ENCODE measurements at regions not wholly inside any gene's neighbourhood (a gene's known extent, or its start where the extent isn't known, plus 50 kb on each side); places are given as distances from the start of the nearest gene placed in this dataset.

DNA sequence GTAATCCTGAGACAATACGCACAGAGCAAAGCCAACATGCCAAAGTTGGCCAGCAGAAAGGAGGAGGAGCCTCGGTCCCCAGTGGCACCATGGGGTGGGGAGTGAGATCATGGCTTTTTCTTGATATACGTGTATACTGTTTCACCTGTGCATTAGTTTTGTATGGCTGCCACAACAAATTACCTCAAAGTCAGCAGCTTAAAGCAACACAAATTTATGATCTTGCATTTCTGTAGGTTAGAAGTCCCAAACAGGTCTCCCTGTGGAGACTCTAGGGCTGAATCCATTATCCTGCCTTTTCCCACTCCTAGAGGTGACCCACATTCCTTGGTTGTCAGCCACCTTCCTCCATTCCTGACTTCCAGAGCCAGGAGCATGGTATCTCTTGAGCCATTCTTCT is 176.9 kb upstream of the NSMCE3 start:
- no peak for DNase-seq (ENCODE audit: low read depth)
- TF ChIP-seq, protein P1, sequence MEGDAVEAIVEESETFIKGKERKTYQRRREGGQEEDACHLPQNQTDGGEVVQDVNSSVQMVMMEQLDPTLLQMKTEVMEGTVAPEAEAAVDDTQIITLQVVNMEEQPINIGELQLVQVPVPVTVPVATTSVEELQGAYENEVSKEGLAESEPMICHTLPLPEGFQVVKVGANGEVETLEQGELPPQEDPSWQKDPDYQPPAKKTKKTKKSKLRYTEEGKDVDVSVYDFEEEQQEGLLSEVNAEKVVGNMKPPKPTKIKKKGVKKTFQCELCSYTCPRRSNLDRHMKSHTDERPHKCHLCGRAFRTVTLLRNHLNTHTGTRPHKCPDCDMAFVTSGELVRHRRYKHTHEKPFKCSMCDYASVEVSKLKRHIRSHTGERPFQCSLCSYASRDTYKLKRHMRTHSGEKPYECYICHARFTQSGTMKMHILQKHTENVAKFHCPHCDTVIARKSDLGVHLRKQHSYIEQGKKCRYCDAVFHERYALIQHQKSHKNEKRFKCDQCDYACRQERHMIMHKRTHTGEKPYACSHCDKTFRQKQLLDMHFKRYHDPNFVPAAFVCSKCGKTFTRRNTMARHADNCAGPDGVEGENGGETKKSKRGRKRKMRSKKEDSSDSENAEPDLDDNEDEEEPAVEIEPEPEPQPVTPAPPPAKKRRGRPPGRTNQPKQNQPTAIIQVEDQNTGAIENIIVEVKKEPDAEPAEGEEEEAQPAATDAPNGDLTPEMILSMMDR (IDR thresholded peaks at IDR 0.05; ENCODE audit: low read depth, low read length, missing control alignments), result no peak
- no peak overlapping the region for H3K4me3 ChIP-seq (ENCODE audit: low read depth, low read length)
- in situ Hi-C loops (cut with HindIII; ENCODE audit: low sequenced_read_pairs), result loop anchor here (25.0 kb wide), 1 partner anchor 91 kb away; no protein-coding TSS in a partner anchor

DNA sequence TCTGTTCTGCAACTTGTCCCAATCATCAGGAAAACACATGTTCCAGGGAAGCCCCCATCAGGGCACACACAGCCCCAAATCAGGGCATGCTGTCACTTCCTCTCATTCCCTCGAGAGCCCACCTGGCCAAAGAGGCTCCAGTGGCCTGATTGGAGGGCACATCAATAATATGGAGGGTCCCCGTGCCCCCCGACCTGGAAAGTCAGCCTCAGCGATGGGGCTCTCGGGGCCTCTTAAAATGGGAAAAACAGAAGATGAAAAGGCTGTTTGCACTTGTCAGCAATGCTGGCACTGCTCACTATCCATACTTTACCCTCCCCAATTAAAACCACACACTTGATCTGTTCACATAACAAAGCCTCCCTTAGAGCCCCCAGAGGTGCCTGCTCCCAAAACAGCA is 172.9 kb upstream of the NSMCE3 start:
- TF ChIP-seq, protein P1 (IDR thresholded peaks at IDR 0.05; ENCODE audit: low read depth, low read length, missing control alignments), result no peak
- in situ Hi-C loops (cut with HindIII; ENCODE audit: low sequenced_read_pairs), result loop anchor here (25.0 kb wide), 1 partner anchor 95 kb away; no protein-coding TSS in a partner anchor
- H3K4me3 ChIP-seq (ENCODE audit: low read depth, low read length), result no peak overlapping the region
- no peak for DNase-seq (ENCODE audit: low read depth)

DNA sequence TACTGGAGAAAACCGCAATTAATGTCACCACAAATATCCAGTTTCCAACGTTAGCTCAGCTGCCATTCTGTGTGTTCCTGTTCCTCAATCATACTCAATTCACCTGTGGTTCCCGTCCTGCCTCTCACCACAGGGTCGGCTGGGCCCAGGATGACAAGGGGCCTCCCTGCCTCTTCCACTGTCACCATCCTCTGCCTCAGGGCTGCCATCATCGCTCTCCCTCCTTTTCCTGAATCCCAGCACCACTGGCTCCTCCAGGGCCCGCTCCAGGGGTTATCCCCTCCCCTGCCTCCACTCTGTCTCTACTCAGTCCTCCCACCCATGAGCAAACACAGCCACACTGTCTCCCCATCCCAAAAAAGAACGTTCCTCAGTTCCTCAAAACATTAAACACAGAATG is 170.9 kb upstream of the NSMCE3 start:
- H3K4me3 ChIP-seq (ENCODE audit: low read depth, low read length), result no peak overlapping the region
- DNase-seq (ENCODE audit: low read depth), result no peak
- in situ Hi-C loops (cut with HindIII; ENCODE audit: low sequenced_read_pairs), result loop anchor here (25.0 kb wide), 1 partner anchor 97 kb away; no protein-coding TSS in a partner anchor
- TF ChIP-seq, protein P1 (IDR thresholded peaks at IDR 0.05; ENCODE audit: low read depth, low read length, missing control alignments), result no peak

DNA sequence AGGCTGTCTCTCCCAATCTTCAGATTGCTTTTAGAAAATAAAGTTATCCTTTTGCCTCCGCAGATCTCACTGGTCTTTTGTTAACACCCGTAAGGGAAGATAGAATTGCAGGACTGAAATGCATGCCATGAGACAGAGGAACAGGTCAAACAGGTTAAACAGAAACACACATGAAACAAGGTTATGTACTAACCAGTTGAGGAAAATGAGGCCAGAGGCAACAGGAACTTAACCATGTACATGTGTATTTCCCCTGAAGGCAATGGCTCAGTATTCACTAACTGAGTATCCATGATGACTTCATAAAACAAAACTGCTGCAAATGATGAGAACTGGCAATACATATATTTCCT is 169.1 kb upstream of the NSMCE3 start:
- in situ Hi-C loops (cut with HindIII; ENCODE audit: low sequenced_read_pairs), result loop anchor here (25.0 kb wide), 1 partner anchor 99 kb away; no protein-coding TSS in a partner anchor
- no peak for DNase-seq (ENCODE audit: low read depth)
- H3K4me3 ChIP-seq (ENCODE audit: low read depth, low read length), result no peak overlapping the region
- TF ChIP-seq, protein P1 (IDR thresholded peaks at IDR 0.05; ENCODE audit: low read depth, low read length, missing control alignments), result no peak

DNA sequence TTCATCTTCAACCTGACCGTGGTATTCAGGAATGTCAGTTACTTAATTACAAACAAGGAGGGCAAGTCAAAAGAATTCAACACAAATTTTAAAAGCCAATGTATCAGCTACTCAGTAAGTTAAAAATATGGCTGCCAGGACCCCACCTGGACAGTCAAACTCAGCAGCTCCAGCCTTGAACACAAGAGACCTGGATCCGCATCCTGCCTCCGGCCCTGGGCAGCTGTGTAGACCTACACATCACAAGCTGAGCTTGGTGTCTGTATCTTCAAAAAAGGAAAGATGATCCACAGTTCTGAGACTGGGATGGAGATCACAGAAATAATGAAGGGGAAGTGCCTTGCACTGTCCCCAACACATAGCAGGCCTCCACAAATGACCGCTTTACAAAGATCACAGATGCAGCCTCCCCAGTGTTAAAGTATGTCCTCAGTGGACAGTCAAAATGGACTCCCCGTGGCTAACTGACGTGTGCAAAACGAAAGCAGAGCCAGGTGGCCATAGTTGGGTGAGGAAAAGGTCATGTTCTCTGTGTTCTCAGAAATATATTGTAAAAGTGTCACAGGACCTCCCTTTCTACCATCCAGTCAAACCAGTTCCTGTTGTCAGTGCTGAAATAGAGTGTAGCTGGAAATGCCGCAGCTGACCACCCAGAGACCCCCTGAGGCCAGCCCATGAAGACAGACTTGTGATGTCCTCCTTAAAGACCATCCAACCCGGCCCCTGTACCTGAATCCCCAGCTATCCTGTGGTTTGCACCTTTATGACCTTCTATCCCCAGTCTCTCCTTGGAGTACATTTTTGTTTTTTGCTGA is 168.5 kb upstream of the NSMCE3 start:
- no peak for DNase-seq (ENCODE audit: low read depth)
- no peak overlapping the region for H3K4me3 ChIP-seq (ENCODE audit: low read depth, low read length)
- in situ Hi-C loops (cut with HindIII; ENCODE audit: low sequenced_read_pairs), result loop anchor here (25.0 kb wide), 1 partner anchor 99 kb away; no protein-coding TSS in a partner anchor
- TF ChIP-seq, protein P1 (IDR thresholded peaks at IDR 0.05; ENCODE audit: low read depth, low read length, missing control alignments), result no peak

DNA sequence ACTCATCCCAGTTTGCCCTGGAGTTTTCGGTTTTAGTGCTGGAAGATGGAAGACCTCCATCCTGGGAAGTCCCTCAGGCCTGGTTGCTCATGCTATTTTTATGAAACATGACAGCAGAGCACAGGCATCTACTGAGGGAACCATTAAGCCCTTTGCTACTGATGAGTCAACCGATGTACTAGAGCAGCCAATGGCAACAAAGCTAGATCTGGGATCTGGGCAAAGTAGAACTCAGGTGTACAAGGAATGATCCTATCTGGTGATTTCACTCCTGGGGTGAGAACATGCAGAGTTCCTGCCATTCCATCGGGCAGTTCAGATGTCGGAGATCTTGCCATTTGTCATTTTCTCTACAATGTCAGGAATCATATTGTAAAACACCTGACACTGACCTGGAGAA is 166.2 kb upstream of the NSMCE3 start:
- TF ChIP-seq, protein P1 (IDR thresholded peaks at IDR 0.05; ENCODE audit: low read depth, low read length, missing control alignments), result no peak
- in situ Hi-C loops (cut with HindIII; ENCODE audit: low sequenced_read_pairs), result loop anchor here (25.0 kb wide), 1 partner anchor 101 kb away; no protein-coding TSS in a partner anchor
- no peak for DNase-seq (ENCODE audit: low read depth)
- H3K4me3 ChIP-seq (ENCODE audit: low read depth, low read length), result no peak overlapping the region
